NCI-H510A treated with DMSO at 0.1 percent for 48 hours (cell line): ENCODE measurements at regions not wholly inside any gene's neighbourhood (a gene's known extent, or its start where the extent isn't known, plus 50 kb on each side); places are given as distances from the start of the nearest gene placed in this dataset.

ENCODE experiments used
- DNase-seq: peaks from one replicate; lab custom pipeline; 2025; lab: John Stamatoyannopoulos, UW

- DNase-seq = no peak
These were observed 268.1 kb downstream of the KLF6 start for GRCh38 chr10:3516923-3517255.

GRCh38 chr10:3516234-3516922 is 268.6 kb downstream of the KLF6 start:
- no peak for DNase-seq

GRCh38 chr10:3514691-3515090 is 270.3 kb downstream of the KLF6 start:
- DNase-seq = no peak

- DNase-seq = no peak
These were observed 272.7 kb downstream of the KLF6 start for GRCh38 chr10:3512263-3512662.

- DNase-seq = no peak
These were observed 273.5 kb downstream of the KLF6 start for GRCh38 chr10:3511483-3511882.

- DNase-seq = no peak
These were observed 274.3 kb downstream of the KLF6 start for GRCh38 chr10:3510741-3511140.

GRCh38 chr10:3509355-3509754 is 275.7 kb downstream of the KLF6 start:
- no peak for DNase-seq

GRCh38 chr10:3503299-3503698 is 281.7 kb downstream of the KLF6 start:
- no peak for DNase-seq

GRCh38 chr10:3502673-3503072 is 282.3 kb downstream of the KLF6 start:
- DNase-seq = no peak

GRCh38 chr10:3500408-3500856 is 284.6 kb downstream of the KLF6 start:
- DNase-seq = no peak

- DNase-seq = no peak
These were observed 285.9 kb downstream of the KLF6 start for GRCh38 chr10:3499120-3499519.

- DNase-seq = no peak
These were observed 287.4 kb downstream of the KLF6 start for GRCh38 chr10:3497581-3497980.

GRCh38 chr10:3496138-3496537 is 288.9 kb downstream of the KLF6 start:
- no peak for DNase-seq

- no peak for DNase-seq
These were observed 289.7 kb downstream of the KLF6 start for GRCh38 chr10:3495281-3495680.

GRCh38 chr10:3494838-3495230 is 290.2 kb downstream of the KLF6 start:
- DNase-seq = no peak

GRCh38 chr10:3494131-3494837 is 290.7 kb downstream of the KLF6 start:
- no peak for DNase-seq

- no peak for DNase-seq
These were observed 291.4 kb downstream of the KLF6 start for GRCh38 chr10:3493621-3494020.

GRCh38 chr10:3491571-3491970 is 293.4 kb downstream of the KLF6 start:
- peak; percentile 20 for DNase-seq

GRCh38 chr10:3487228-3487627 is 297.8 kb downstream of the KLF6 start:
- no peak for DNase-seq

- DNase-seq = peak; percentile 72
These were observed 298.5 kb downstream of the KLF6 start for GRCh38 chr10:3486346-3487065.

- DNase-seq = no peak
These were observed 299.8 kb downstream of the KLF6 start for GRCh38 chr10:3485057-3485686.

GRCh38 chr10:3484306-3485056 is 300.5 kb downstream of the KLF6 start:
- peak; percentile 5 for DNase-seq
